NB4 (cell line): ENCODE measurements at regions not wholly inside any gene's neighbourhood (a gene's known extent, or its start where the extent isn't known, plus 50 kb on each side); places are given as distances from the start of the nearest gene placed in this dataset.

Experiments used
- DNase-seq: peaks from one replicate; pipeline ENCODE4 v3.0.0; 2010; ENCODE audit warnings: low read depth
- H3K4me3 ChIP-seq: one replicate; pipeline ENCODE4 v1.5.1; 2011; ENCODE audit warnings: mild to moderate bottlenecking, low read depth, low read length, moderate library complexity
- CTCF ChIP-seq: IDR thresholded peaks from one replicate; pipeline ENCODE4 v1.5.1; 2012; ENCODE audit warnings: low read depth, low read length
- MAX ChIP-seq: IDR thresholded peaks from 2 replicates; pipeline ENCODE4 v1.6.1; 2011; ENCODE audit warnings: low read depth, low read length
- MYC ChIP-seq: IDR thresholded peaks from 2 replicates; pipeline ENCODE4 v1.6.1; 2011; ENCODE audit warnings: low read depth, low read length
- POLR2A ChIP-seq: IDR thresholded peaks from 2 replicates; pipeline ENCODE4 v1.6.1; 2011; ENCODE audit warnings: mild to moderate bottlenecking; ENCODE audit not compliant: insufficient read length; ENCODE audit errors: extremely low read depth

DNA sequence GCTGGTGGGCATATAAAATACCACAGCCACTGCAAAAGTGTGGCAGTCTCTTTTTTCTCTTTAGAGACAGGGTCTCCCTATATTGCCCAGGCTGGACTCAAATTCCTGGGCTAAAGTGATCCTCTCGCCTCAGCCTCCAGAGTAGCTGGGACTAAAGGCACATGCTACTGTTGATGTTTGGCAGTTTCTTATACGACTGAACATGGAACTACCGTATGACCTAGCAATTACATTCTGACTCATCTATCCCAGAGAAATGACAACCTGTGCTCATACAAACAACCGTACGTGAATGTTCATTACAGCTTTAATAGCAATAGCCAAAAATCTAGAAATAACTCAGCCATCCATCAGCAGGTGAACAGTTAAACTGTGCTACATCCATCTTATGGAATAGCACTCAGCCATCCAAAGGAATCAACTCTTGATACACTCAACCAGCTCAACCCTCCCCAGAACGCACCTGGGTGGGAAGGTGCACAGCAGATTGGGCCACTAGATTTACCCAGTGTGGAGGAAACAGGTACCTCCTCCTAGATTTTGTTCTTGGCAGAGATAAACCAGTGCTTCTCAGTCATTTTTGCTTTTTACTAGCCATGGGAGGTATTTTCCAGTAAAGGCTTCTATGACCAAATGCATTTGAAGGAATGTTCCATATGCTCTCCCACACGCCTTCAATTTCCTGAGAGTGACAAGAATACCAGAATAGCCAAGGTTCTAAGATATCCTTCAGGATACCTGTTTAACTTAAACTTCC lies 130.5 kb downstream of the MED15 start:
- TF ChIP-seq POLR2A: no peak
- TF ChIP-seq MAX: no peak
- no peak for TF ChIP-seq CTCF
- TF ChIP-seq MYC: no peak
- no peak overlapping the region for H3K4me3 ChIP-seq
- DNase-seq: no peak

GRCh38 chr22:20638507-20638870 lies 131.1 kb downstream of the MED15 start:
- no peak for DNase-seq
- no peak for TF ChIP-seq CTCF
- no peak for TF ChIP-seq POLR2A
- no peak for TF ChIP-seq MAX
- TF ChIP-seq MYC: no peak
- H3K4me3 ChIP-seq: no peak overlapping the region

GRCh38 chr22:20639343-20639742 lies 131.9 kb downstream of the MED15 start:
- DNase-seq: no peak
- TF ChIP-seq MYC (no peak), CTCF (no peak), MAX (no peak), POLR2A (no peak)
- H3K4me3 ChIP-seq: no peak overlapping the region

DNA sequence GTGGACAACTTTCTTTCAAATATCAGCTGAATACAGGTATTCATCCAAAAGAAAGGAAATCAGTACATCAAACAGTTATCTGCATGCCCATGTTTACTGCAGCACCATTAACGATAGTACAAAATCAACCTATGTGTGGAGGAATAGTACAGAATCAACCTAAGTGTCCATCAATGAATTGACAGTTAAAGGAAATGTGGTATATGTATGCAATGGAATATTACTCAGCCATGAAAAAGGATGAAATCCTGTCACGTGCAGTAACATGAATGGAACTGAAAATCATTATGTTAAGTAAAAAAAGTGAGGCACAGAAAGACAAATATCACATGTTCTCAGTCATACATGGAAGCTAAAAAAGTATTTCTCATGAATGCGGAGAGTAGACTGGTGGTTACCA lies 132.3 kb downstream of the MED15 start:
- DNase-seq: no peak
- H3K4me3 ChIP-seq: no peak overlapping the region
- TF ChIP-seq MYC (no peak), MAX (no peak)

- TF ChIP-seq MAX (no peak), POLR2A (no peak), MYC (no peak), CTCF (no peak)
- no peak overlapping the region for H3K4me3 ChIP-seq
- DNase-seq: no peak
Observed at GRCh38 chr22:20641198-20641892, 132.6 kb upstream of the SERPIND1 start.

- H3K4me3 ChIP-seq: no peak overlapping the region
- no peak for TF ChIP-seq POLR2A
- no peak for TF ChIP-seq MYC
- TF ChIP-seq CTCF: no peak
- no peak for TF ChIP-seq MAX
- DNase-seq: no peak
Observed at GRCh38 chr22:20641919-20642579, 131.9 kb upstream of the SERPIND1 start.
